IMR-90 (cell line): ENCODE measurements at regions not wholly inside any gene's neighbourhood (a gene's known extent, or its start where the extent isn't known, plus 50 kb on each side); places are given as distances from the start of the nearest gene placed in this dataset.

Experiments used
- CEBPB ChIP-seq: IDR thresholded peaks from 2 replicates; pipeline ENCODE4 v1.6.1; 2012; ENCODE audit warnings: low read depth, low read length, improper control_type of control experiment
- MAZ ChIP-seq: IDR thresholded peaks from 2 replicates; pipeline ENCODE4 v1.6.1; 2012; ENCODE audit warnings: low read depth, mild to moderate bottlenecking, low read length, improper control_type of control experiment, moderate library complexity, borderline replicate concordance
- MXI1 ChIP-seq: IDR thresholded peaks from 2 replicates; pipeline ENCODE4 v1.6.1; 2012; ENCODE audit warnings: low read depth, mild to moderate bottlenecking, low read length, moderate library complexity, borderline replicate concordance
- POLR2A ChIP-seq: IDR thresholded peaks from 2 replicates; pipeline ENCODE4 v1.6.1; 2012; ENCODE audit warnings: mild to moderate bottlenecking, low read depth, low read length
- SMC3 ChIP-seq: fragments of 150-350 bp; IDR thresholded peaks from 2 replicates; pipeline ENCODE4 v1.6.1; 2016; ENCODE audit warnings: low read depth, mild to moderate bottlenecking, antibody characterized with exemption, low read length, moderate library complexity
- TF ChIP-seq, protein P1 (sequence below): conservative IDR thresholded peaks from 2 replicates; pipeline ENCODE4 v1.5.1; 2012; ENCODE audit warnings: mild to moderate bottlenecking, low read depth, low read length, improper control_type of control experiment
- TF ChIP-seq, protein P2 (sequence below): fragments of 150-350 bp; IDR thresholded peaks from 2 replicates; pipeline ENCODE4 v1.6.1; 2016; ENCODE audit warnings: low read depth, mild to moderate bottlenecking, low read length, moderate library complexity, borderline replicate concordance

DNA sequence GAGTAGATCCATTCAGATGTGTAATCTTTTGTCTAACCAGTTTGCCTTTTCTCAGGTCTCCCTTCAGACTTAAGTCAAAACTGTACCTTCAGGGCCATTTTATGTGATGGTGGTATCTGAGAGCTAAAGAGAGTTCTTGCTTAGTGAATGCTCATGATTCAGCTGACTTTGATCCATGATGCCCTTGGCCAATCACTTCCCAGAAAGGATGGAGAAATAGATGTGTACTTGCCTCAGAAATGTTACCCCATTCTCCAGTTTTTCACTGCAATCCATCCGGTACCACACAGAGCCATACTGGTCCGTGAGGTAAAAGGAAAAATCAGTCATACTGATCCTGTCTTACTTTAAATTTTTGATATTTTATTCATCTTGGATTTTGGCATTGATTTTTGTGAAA is 234.8 kb upstream of the PIK3C3 start:
- TF ChIP-seq, protein P1, sequence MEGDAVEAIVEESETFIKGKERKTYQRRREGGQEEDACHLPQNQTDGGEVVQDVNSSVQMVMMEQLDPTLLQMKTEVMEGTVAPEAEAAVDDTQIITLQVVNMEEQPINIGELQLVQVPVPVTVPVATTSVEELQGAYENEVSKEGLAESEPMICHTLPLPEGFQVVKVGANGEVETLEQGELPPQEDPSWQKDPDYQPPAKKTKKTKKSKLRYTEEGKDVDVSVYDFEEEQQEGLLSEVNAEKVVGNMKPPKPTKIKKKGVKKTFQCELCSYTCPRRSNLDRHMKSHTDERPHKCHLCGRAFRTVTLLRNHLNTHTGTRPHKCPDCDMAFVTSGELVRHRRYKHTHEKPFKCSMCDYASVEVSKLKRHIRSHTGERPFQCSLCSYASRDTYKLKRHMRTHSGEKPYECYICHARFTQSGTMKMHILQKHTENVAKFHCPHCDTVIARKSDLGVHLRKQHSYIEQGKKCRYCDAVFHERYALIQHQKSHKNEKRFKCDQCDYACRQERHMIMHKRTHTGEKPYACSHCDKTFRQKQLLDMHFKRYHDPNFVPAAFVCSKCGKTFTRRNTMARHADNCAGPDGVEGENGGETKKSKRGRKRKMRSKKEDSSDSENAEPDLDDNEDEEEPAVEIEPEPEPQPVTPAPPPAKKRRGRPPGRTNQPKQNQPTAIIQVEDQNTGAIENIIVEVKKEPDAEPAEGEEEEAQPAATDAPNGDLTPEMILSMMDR = no peak
- TF ChIP-seq POLR2A (no peak), MXI1 (no peak), MAZ (no peak), SMC3 (no peak), CEBPB (no peak)
- TF ChIP-seq, protein P2, sequence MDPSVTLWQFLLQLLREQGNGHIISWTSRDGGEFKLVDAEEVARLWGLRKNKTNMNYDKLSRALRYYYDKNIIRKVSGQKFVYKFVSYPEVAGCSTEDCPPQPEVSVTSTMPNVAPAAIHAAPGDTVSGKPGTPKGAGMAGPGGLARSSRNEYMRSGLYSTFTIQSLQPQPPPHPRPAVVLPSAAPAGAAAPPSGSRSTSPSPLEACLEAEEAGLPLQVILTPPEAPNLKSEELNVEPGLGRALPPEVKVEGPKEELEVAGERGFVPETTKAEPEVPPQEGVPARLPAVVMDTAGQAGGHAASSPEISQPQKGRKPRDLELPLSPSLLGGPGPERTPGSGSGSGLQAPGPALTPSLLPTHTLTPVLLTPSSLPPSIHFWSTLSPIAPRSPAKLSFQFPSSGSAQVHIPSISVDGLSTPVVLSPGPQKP = no peak
